ENCODE measurements at regions not wholly inside any gene's neighbourhood (a gene's known extent, or its start where the extent isn't known, plus 50 kb on each side); places are given as distances from the start of the nearest gene placed in this dataset.

GRCh38 chr5:4319478-4320128 lies 724.0 kb downstream of the IRX1 start:
- TF ChIP-seq CTCF (conservative IDR thresholded peaks at IDR 0.05; ENCODE audit: low read length): no peak
- no peak overlapping the region for H3K4me3 ChIP-seq (ENCODE audit: low read length)

GRCh38 chr5:4330327-4330726 lies 734.7 kb downstream of the IRX1 start:
- no peak for TF ChIP-seq CTCF (conservative IDR thresholded peaks at IDR 0.05; ENCODE audit: low read length)
- no peak for DNase-seq (ENCODE audit: low read depth)
- no peak overlapping the region for H3K4me3 ChIP-seq (ENCODE audit: low read length)

More at GRCh38 chr5:4319478-4320128, 724.0 kb downstream of the IRX1 start:
- DNase-seq (ENCODE audit: low read depth): no peak

- DNase-seq (ENCODE audit: low read depth): no peak
- no peak overlapping the region for H3K4me3 ChIP-seq (ENCODE audit: low read length)
- no peak for TF ChIP-seq CTCF (conservative IDR thresholded peaks at IDR 0.05; ENCODE audit: low read length)
Measured at GRCh38 chr5:4335078-4335477, 739.4 kb downstream of the IRX1 start.

- H3K4me3 ChIP-seq (ENCODE audit: low read length): no peak overlapping the region
- DNase-seq (ENCODE audit: low read depth): no peak
- no peak for TF ChIP-seq CTCF (conservative IDR thresholded peaks at IDR 0.05; ENCODE audit: low read length)
Measured at GRCh38 chr5:4337519-4337918, 741.9 kb downstream of the IRX1 start.

- DNase-seq (ENCODE audit: low read depth): no peak
- H3K4me3 ChIP-seq (ENCODE audit: low read length): no peak overlapping the region
- TF ChIP-seq CTCF (conservative IDR thresholded peaks at IDR 0.05; ENCODE audit: low read length): no peak
Measured at GRCh38 chr5:4339949-4340348, 744.3 kb downstream of the IRX1 start.

- DNase-seq (ENCODE audit: low read depth): no peak
- no peak overlapping the region for H3K4me3 ChIP-seq (ENCODE audit: low read length)
- TF ChIP-seq CTCF (conservative IDR thresholded peaks at IDR 0.05; ENCODE audit: low read length): no peak
Measured at GRCh38 chr5:4345850-4346249, 750.2 kb downstream of the IRX1 start.

- DNase-seq (ENCODE audit: low read depth): no peak
- TF ChIP-seq CTCF (conservative IDR thresholded peaks at IDR 0.05; ENCODE audit: low read length): no peak
- no peak overlapping the region for H3K4me3 ChIP-seq (ENCODE audit: low read length)
Measured at GRCh38 chr5:4348423-4348822, 752.8 kb downstream of the IRX1 start.

All from AG10803 (cell line).